NCI-H2171 treated with DMSO at 0.1 percent for 48 hours (cell line): ENCODE measurements at regions not wholly inside any gene's neighbourhood (a gene's known extent, or its start where the extent isn't known, plus 50 kb on each side); places are given as distances from the start of the nearest gene placed in this dataset.

Source experiments
- DNase-seq: peaks from one replicate; lab custom pipeline; 2025; lab: John Stamatoyannopoulos, UW

DNA sequence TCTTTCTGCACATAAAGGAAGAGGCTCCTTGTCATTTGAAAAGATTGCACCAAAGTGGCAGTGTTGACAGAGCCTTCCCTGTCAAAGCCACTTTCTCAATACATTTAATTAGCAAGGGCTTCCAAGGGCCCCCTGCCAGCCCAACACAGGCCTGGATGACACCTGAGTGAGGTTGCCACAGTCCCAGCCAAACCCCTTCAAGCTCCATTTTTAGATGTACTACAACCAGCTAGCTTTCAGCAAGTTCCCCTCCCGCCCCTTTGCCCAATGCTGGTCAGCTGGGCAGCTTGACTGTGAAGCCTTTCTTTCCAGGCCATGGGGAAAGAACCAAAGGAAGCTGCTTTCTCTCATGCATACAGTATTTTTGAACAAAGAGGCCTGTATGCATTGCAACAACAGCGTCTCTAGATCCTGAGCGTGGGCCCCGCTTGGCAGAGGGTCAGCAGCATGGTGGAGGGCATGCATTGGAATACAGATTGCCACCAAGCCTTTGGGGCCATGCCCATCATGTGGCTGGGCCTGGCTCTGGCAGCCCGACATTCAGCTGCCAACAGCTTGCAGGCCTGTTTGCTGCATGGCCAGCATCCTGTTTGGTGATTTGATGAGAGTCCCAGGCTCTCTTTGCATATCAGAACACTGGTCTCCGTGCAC, 261.1 kb upstream of the GATB start:
- DNase-seq, result no peak

DNA sequence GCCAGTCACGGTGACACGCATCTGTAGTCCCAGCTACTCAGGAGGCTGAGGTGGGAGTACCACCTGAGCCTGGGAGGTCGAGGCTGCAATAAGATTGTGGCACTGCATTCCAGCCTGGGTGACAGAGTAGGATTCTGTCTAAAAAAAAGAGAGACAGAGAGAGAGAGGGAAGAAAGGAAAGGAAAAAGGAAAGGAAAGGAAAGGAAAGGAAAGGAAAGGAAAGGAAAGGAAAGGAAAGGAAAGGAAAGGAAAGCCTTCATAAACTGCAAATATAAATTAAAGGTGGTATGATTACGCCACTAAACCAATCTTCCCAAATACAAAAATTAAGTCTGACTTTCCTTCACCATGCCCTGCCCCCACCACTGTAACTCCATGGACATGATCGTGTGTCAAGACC, 259.3 kb upstream of the GATB start:
- no peak for DNase-seq

DNA sequence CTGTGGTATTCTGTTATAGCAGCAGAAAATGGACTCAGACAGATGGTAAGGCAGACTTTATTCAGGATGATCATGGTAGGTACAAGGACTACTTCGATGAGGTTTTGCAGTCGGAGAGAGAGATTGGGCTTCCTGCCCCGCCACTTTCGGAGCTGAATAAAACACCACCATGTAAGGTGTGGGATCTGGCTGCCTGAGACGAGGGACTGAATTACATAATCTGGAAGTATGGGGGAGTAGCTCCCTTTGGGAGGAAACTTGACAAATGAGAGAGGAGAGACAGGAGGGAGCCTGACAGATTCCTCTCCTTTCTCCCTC, 255.5 kb upstream of the GATB start:
- DNase-seq, result no peak

DNA sequence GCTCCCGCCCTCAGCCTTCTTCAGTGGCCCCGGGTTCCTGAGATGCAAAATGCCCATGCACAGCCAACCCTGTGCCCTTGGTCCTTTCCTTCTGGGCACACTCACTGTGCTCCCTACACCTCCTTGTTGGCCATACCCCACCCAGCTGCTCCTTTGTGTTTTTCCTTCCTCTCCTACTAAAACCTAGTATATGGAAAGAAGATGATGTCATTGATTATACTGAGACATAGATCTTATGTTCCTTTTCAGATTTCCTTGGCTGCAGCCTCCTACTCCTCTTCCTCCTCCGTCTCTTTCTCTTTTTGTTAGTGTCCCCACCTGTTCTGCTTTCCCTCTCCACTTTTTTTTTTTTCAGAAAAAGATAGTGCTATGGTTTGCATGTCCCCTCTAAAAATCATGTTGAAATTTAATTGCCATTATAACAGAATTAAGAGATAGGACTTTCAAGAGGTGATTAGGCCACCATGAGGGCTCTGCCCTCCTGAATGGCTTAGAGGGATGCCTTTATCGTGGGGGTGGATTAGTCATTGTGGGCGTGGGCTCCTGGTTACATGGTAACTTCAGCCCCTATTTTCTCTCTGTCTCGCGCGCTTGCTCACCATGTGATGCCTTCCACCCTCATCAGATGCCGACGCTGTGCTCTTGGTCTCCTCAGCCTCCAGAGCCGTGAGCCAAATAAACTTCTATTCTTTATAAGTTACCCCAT, 254.9 kb upstream of the GATB start:
- DNase-seq, result no peak

DNA sequence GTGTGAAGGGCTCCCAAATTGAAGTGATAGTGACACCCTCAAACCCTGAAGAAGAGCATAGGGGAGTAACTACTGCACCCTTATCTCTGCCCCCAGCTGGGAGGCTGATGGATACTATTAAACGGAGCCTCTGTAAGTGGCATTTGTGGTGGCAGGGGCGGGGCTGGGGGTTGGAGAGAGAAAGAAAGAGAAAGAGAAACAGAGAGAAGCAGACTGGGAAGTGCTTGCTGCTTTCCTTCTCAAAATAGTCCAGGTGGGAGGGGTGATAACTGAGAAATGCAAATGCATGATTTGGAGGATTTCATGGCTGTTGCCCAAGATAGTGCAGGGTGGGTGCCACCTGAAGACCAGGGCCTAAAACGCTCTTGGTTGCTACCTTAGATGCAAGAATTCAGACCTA, 253.5 kb upstream of the GATB start:
- no peak for DNase-seq

DNA sequence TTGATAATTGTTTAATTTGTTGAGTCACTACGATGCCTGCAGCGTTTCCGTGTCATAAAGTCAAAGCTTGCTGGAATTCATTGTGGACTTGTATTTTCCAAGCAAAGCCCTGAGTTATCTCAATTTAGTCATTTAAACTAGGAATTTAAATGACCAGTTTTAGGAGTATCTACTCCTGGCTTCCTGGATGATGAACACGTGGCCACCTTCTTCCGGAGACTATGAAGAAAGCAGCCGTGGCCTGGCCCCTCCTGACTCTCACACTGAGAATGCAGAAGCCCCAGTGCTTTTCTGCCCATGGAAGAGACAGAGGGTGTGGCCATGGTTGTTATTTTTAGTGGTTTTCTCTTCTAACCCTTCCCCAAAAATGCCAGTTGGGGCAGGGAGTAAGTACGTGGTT, 250.7 kb upstream of the GATB start:
- DNase-seq, result no peak

DNA sequence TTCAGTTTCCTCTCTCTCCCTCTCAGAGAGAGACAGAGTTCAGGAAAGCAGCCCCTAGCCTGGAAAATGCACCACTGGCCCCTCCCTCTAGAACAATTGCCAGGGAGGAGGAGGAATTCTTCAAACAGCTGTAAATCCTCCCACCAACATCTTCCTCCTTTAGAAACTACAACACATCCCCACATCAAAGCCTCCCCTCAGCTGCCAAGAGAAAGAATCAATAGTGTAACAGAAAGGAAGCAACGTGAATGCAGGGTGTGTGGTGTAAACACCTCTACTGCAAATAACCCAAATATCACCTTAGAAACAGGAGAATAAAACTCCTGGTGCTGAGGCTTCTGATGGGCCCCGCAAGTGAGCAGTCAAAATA, 249.9 kb upstream of the GATB start:
- no peak for DNase-seq

DNA sequence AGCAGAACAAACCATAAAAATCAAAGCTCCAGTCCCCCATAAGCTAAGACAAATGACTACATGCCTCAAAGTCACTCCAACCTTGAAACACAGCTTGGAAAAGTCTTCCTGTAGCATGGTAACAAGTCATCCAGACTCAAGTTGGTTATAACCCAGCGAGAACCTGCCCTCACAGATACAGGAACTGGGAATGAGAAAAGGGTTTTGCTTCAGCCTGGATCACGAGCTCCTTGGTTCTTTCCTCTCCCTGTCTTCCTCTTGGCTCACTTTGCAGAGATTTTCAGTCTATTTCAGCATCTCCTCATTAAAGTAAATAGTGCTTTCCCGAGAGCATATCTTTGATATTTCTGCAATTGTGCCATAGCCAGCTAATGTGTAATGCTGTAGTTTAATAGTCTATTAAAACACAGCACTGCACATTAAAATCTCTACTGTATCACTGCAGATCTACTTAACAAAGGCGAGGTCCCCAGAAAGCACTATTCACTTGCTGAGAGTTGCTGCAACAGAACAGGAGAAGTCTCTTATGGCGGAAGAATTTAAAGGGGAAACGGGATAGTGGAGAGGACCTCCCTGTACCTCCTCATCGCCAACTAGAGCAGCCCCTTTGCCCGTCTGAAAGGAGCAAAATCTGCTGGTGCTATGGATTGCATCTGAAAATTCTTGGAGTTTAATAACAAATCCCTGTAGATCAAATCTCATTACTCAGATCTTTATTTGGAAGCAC, 249.3 kb upstream of the GATB start:
- DNase-seq, result no peak

DNA sequence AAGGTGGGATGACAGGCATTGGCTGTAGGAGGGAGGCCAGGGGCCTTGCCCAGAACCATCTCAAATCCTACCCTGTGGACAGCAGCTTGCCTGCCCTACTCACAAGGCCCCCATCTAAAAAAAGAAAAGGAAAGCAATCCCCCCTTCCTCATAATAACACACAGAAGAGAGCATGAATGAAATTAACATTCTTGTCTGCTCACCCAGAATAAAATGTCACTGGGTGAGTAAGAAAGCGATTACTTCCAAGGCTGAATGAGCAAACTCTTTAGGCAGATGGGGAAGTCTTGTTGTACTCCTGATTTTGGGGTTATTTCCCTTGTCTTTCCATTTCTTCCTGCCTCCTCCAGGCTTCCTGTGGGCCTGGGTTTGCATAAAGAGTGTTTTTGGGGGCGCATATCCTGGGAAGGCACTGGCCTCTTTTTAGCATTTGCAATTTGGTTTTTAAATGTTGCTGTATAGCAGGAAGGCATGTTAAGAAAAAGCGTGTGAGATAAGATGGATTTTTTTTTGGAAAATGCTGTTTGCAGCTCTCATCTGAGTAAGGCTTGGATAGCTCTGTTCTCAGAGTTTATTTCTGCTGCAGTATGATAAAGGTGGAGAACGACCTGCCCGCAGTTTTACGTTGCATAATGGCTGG, 248.3 kb upstream of the GATB start:
- DNase-seq, result no peak

DNA sequence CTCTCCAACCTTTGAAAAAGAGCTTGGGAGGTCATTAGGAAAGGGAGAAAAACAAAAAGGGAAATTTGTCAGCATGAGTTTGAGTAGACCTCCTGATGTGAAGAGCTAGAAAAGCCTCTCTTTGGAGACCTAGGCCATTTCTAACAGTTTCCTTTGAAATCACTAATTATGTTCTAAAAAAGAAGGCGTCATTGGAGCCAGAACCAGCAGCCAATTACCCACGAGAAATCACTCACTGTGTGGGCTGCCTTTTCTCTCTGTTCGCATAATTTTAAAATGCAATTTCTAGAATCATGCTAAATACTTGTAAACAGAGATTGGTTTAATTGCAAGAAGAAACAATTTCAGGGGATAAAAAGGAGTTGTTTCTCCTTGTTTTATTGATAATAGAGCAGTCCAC, 246.3 kb upstream of the GATB start:
- DNase-seq, result no peak

DNA sequence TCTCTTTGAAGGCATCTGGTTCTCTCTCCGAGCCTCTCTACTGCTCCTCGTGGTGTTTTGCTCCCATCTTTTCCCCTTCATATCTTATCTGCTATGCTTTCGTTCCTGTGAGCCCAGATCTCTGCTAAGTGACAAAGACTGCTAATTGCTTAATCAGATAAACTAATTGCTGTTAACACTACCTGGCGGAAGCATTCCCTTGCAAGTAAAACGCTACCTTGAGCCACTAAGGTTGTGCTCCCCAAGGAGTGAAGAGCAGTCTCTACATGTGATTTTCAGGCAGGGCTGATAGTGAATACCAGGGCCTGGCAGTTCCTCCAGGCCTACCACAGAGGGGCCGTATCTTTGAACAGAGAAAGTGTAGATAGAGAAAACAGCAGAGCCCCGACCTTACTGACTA, 244.0 kb upstream of the GATB start:
- DNase-seq, result no peak

DNA sequence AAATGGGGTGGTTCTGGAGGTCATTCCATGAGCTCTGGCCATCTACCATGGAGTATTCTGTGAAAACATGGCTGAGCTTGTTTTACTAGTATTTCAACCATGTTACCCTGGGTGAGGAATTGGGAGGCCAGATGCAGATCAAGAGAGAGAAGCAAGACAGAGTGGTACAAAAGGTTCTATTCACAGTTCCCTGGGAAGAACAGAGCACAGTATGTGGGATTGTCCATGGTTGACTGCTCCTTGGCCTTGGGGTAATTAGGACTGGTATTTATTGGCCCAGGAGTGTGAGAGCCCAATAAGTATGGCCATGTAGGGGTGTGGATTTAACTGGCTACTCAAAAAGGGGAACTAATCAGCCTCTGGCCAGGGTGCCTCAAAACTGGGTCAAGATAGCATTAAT, 239.7 kb upstream of the GATB start:
- DNase-seq, result no peak

DNA sequence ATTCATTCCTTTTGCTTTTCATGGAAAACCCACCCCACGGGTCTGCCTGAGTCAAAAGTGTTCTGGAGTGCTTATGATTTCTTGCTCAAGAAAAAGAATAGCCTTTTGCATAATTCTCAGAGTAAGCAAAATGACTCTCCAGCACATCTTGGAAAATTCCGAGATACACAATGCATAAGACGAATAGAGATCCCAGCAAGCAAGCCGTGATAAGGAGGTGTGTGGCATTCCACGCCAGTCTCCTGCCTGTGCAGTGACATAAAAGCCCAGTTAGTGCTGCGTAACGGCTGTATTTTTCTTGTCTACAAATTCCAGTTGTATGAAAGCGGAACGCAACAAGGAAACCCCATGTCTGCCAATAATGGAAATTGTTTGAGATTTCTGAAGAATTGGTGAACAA, 237.9 kb upstream of the GATB start:
- no peak for DNase-seq

DNA sequence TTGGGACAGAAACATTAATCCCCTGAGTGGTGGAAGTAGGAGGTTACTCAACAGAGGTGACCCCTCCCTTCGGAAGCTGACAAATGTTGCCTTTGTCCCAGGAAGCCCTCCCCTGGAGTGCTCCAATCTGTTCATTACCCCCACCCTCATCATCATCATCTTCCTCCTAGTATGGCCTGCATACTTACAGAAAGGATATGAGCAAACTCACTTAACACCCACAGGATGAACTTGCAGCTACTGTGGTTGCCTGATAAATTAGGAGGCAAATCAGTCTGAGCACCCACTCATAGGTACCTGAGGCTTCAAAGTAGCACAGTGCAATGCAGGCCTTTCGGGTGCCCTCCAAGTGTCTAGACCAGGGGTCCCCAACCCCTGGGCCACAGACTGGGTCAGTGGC, 236.7 kb upstream of the GATB start:
- DNase-seq, result no peak

DNA sequence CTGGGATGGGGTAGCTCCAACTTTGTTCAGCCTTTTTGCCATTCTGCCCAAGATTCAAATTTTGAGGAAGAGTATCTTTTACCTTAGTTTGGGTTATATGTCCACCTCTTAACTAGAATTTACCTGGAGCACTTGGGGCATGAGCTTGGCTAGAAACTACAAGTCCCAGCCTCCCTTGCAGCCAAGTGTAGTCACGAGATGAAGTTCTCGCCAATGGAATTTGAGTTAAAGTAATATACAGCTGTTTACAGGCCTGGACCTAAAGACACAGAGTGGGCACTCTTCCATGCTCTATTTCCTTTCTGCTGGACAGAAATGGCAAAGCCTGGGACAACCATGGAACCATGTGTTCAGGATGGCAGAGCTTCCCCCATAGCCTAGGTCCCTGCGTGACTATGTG, 233.6 kb upstream of the GATB start:
- DNase-seq, result no peak

DNA sequence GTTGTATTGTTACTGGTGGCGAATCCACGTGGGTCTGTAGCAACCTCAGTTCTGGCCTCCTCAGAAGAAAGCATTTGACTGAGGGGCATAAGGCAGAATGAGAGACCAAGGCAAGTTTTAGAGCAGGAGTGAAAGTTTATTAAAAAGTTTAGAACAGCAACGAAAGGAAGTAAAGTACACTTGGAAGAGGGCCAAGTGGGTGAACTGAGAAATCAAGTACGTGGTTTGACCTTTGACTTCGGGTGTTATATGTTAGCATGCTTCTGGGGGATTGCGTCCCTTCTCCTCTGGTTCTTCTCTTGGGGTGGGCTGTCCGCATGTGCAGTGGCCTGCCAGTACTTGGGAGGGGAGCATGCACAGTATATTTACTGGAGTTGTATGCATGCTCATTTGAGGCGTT, 232.7 kb upstream of the GATB start:
- DNase-seq, result no peak

DNA sequence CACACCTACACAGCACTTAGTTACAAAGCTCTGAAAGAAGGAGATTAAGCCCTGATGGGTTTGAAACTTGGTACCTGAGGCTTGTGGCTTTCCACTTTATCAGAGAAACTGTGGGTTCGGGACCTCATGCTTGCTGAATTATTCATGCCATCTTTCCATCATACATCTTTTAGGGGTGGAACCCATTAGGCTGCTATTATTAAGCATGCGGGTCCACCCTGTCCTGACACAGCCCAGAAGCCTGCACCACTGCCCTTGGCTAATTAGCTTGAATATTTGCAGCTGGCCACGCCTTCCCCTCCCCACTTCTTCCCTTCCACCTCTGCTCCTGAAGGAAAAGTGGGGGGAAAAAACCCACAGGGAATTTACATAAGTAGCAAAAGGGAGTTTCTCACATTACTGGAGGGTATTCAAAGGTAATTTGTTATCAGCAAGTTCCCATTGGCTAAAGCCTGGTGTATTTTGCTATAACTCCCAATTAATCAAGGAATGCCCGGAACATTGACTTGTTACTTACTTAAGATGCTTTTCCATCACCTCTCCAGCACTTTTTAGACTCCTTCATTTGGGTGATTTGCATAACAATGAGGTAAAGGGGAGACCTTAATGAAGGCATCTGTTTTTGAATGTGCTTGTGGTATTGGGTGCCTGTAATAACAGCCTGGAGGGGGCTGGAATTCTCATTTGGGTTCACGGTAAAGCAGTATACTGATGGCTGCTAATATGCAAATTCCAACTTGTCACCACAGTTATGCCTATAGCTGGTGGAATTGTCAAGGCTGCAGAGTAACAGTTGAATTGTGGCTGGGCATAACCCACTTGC, 231.7 kb upstream of the GATB start:
- DNase-seq, result no peak

DNA sequence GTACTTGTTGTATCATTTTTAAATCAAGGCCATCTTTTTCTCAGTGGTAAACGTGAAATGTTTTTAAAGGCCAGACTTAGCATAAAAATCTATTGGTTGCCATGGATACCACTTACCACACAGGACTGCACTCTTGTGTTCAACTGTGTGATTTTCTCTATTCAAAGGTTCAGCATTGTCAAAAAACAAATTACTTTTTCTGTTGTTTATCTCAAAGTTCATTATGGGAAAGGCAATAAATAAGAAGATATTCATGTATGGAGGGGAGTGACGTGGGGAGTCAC, 231.0 kb upstream of the GATB start:
- no peak for DNase-seq

DNA sequence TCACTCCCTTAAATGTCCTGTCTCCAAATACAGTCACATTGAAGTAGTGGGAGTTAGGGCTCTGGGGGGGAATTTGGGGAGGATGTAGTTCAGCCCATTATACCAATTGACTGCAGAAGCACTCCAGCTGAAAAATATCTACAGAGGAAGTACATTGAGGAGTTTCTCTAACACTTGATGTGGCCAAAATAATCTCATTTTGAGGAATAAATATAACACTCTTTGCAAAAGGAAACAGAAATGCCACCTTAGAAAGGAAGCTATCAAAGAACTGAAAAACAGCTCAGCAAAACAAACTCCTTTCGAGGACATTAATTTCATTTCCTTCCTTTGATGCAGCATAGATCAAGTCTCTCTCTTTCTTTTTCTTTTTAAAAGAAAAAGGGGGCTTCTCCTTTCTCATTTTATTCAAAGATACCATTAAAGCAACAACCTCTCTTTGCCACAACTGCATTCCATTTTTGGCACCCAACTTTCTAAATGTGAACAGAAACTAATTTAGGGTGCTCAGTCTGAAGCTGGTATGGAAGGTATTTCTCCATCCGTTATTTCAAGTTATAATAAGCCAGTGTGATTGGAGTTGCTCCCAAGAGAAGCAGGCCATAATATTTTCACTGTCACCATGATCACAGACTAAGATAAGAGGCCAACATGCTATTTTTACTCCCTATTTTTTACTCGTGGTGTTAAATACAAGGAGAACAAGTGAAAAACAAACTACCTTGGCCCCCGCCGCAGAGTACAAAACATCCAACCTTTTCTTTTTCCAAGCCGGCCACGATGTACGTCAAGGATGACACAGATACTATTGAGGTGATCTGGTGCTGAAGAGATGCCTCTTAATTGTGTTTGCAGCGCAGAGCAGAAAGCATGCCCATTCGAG, 230.4 kb upstream of the GATB start:
- DNase-seq, result no peak

DNA sequence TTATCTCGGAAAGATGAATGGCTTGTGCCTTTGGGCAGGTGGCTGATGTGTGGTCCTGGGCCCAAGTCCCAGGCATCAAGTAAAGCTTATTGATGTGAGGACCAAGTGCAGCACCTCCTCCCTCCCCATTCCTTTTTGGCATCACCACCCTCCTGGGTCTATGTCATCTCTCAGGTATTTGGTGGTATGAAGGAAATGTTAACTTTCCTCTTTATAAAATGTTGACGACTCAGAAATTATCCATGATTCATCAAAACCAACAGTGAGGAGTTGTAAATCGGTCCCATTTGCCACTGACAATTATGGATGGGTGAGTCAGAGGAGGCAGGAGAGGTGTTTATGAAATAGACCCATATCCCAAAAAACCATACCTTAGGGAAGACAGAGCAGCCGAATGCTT, 229.4 kb upstream of the GATB start:
- no peak for DNase-seq

DNA sequence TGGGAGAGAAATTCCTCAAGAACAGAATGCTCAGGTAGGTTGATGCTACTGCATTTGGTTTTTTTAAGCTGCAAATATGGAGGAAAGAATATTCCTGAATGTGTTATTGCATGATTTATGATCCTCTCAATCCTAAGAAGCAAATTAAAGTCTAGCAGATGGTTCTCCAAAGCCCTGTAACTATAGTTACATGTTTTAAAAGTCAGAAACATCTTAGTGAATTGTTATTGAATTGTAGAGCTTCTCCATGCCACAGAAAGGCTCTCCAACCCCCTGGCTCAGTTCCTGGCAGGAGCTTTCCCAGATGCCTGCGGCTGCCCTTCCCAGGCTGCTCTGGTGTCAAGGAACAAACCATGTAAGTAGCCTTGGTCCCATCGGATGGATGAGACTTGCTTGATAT, 227.8 kb upstream of the GATB start:
- no peak for DNase-seq

DNA sequence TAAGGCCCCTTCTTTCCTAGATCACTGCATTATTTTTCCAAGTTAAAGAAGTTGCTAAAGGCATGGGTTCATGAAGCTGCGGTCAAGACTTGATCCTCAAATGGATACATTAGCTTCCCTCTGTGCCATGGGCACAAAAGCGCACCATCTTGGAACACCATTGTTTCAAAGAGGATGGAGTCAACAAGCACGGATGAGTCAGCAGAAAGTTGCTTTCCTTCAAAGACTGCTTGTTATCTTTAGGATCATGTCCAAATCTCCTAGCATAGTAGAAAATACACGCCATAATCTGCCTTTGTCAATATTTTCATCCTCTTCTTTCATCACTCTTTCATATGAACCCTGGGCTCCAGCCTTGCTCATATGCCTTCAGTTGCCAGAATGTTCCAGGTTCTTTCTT, 226.8 kb upstream of the GATB start:
- DNase-seq, result no peak
